Neural crest cell (in vitro differentiated cells): ENCODE measurements at regions not wholly inside any gene's neighbourhood (a gene's known extent, or its start where the extent isn't known, plus 50 kb on each side); places are given as distances from the start of the nearest gene placed in this dataset.

Source experiments
- DNase-seq: peaks from one replicate; pipeline ENCODE4 v3.0.0; 2021; ENCODE audit warnings: low read depth, mixed read lengths, low spot score
- H3K27ac Mint-ChIP-seq: one replicate; pipeline ENCODE4 v1.8.0; 2021; ENCODE audit warnings: mild to moderate bottlenecking, mixed read lengths; ENCODE audit not compliant: unreplicated experiment
- H3K27me3 Mint-ChIP-seq: 2 replicates; pipeline ENCODE4 v1.8.0; 2021; ENCODE audit warnings: low read depth, mild to moderate bottlenecking, mixed read lengths
- H3K36me3 Mint-ChIP-seq: 2 replicates; pipeline ENCODE4 v1.8.0; 2021; ENCODE audit warnings: low read depth, mild to moderate bottlenecking, mixed read lengths
- H3K4me1 Mint-ChIP-seq: 2 replicates; pipeline ENCODE4 v1.8.0; 2021; ENCODE audit warnings: mixed read lengths
- H3K4me3 Mint-ChIP-seq: one replicate; pipeline ENCODE4 v1.8.0; 2021; ENCODE audit warnings: mild to moderate bottlenecking, mixed read lengths
- H3K9me3 Mint-ChIP-seq: 2 replicates; pipeline ENCODE4 v1.8.0; 2021; ENCODE audit warnings: mixed read lengths
- CTCF ChIP-seq: fragments of 200-600 bp; sonication (generic); conservative IDR thresholded peaks from 2 replicates; pipeline ENCODE4 v1.5.0; 2021; ENCODE audit warnings: antibody characterized with exemption, mild to moderate bottlenecking

- TF ChIP-seq CTCF: no peak
- Mint-ChIP-seq H3K9me3 (peaks cover 2% of the 10 kb centered on the region), H3K27me3 (no peaks in the 10 kb centered on the region), H3K4me1 (no peaks in the 10 kb centered on the region), H3K36me3 (no peaks in the 10 kb centered on the region), H3K4me3 (no peak overlapping the region), H3K27ac (no peak overlapping the region)
- no peak for DNase-seq
Observed at GRCh38 chr9:11713077-11713476, 980.1 kb upstream of the TYRP1 start.

- peaks cover 9% of the 10 kb centered on the region for H3K9me3 Mint-ChIP-seq
- DNase-seq: no peak
- no peak overlapping the region for H3K4me3 Mint-ChIP-seq
- H3K27ac Mint-ChIP-seq: no peak overlapping the region
- no peaks in the 10 kb centered on the region for H3K27me3 Mint-ChIP-seq
- H3K36me3 Mint-ChIP-seq: no peaks in the 10 kb centered on the region
- TF ChIP-seq CTCF: no peak
- H3K4me1 Mint-ChIP-seq: no peaks in the 10 kb centered on the region
Observed at GRCh38 chr9:11722957-11723356, 970.2 kb upstream of the TYRP1 start.

GRCh38 chr9:11726659-11727058, 966.5 kb upstream of the TYRP1 start:
- DNase-seq: no peak
- Mint-ChIP-seq H3K27ac (no peak overlapping the region), H3K36me3 (no peaks in the 10 kb centered on the region), H3K9me3 (peaks cover 7% of the 10 kb centered on the region), H3K27me3 (no peaks in the 10 kb centered on the region), H3K4me3 (no peak overlapping the region), H3K4me1 (no peaks in the 10 kb centered on the region)
- no peak for TF ChIP-seq CTCF

GRCh38 chr9:11735391-11735790, 957.8 kb upstream of the TYRP1 start:
- Mint-ChIP-seq H3K27me3 (no peaks in the 10 kb centered on the region), H3K9me3 (peaks cover 8% of the 10 kb centered on the region), H3K36me3 (no peaks in the 10 kb centered on the region), H3K27ac (no peak overlapping the region), H3K4me3 (no peak overlapping the region), H3K4me1 (no peaks in the 10 kb centered on the region)
- no peak for TF ChIP-seq CTCF
- DNase-seq: no peak

- Mint-ChIP-seq H3K4me3 (no peak overlapping the region), H3K36me3 (no peaks in the 10 kb centered on the region), H3K27me3 (no peaks in the 10 kb centered on the region), H3K9me3 (peaks cover 5% of the 10 kb centered on the region), H3K4me1 (peaks cover 4% of the 10 kb centered on the region), H3K27ac (no peak overlapping the region)
- TF ChIP-seq CTCF: no peak
- no peak for DNase-seq
Observed at GRCh38 chr9:11742471-11742870, 950.7 kb upstream of the TYRP1 start.

- Mint-ChIP-seq H3K27me3 (no peaks in the 10 kb centered on the region), H3K27ac (no peak overlapping the region), H3K4me3 (no peak overlapping the region), H3K36me3 (no peaks in the 10 kb centered on the region), H3K4me1 (peaks cover 4% of the 10 kb centered on the region), H3K9me3 (peaks cover 5% of the 10 kb centered on the region)
- TF ChIP-seq CTCF: no peak
- no peak for DNase-seq
Observed at GRCh38 chr9:11743356-11743755, 949.8 kb upstream of the TYRP1 start.
